ENCODE measurements at regions not wholly inside any gene's neighbourhood (a gene's known extent, or its start where the extent isn't known, plus 50 kb on each side); places are given as distances from the start of the nearest gene placed in this dataset.

DNA sequence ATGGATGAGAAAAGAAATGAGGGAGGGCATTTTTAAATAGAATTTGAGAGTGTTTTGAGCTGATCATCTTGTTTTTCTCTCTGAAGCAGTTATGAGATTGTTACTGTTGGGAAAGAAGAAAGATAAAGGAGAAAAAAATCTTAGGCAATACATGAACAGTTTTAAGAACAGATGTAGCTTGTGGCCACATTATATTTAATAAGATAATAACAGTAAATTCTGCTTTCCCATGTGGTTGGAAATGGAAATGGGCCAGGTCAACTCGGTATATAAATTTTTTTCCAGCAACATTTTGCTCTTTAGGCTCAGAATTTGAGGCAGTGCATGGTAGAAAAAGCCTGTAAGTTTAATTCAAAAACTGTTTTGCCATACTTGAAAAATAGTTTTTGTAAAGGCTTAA lies 118.7 kb downstream of the POSTN start:
- TF ChIP-seq, protein P1, sequence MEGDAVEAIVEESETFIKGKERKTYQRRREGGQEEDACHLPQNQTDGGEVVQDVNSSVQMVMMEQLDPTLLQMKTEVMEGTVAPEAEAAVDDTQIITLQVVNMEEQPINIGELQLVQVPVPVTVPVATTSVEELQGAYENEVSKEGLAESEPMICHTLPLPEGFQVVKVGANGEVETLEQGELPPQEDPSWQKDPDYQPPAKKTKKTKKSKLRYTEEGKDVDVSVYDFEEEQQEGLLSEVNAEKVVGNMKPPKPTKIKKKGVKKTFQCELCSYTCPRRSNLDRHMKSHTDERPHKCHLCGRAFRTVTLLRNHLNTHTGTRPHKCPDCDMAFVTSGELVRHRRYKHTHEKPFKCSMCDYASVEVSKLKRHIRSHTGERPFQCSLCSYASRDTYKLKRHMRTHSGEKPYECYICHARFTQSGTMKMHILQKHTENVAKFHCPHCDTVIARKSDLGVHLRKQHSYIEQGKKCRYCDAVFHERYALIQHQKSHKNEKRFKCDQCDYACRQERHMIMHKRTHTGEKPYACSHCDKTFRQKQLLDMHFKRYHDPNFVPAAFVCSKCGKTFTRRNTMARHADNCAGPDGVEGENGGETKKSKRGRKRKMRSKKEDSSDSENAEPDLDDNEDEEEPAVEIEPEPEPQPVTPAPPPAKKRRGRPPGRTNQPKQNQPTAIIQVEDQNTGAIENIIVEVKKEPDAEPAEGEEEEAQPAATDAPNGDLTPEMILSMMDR (IDR thresholded peaks at IDR 0.05 in 8 of 11, conservative IDR thresholded peaks at IDR 0.05 in 3 of 11): no peak
- no peak for TF ChIP-seq POLR2AphosphoS5 (IDR thresholded peaks at IDR 0.05)
- no peak for TF ChIP-seq POLR2A (IDR thresholded peaks at IDR 0.05)
